GM20000 (cell line): ENCODE measurements at regions not wholly inside any gene's neighbourhood (a gene's known extent, or its start where the extent isn't known, plus 50 kb on each side); places are given as distances from the start of the nearest gene placed in this dataset.

Source experiments
- DNase-seq: peaks from one replicate; pipeline ENCODE4 v3.0.0; 2012; ENCODE audit warnings: low spot score
- TF ChIP-seq, protein P1 (sequence below): IDR thresholded peaks from 2 replicates; pipeline ENCODE4 v1.5.1; 2012; ENCODE audit warnings: mild to moderate bottlenecking, control low read depth; ENCODE audit errors: extremely low read depth, missing control alignments

DNA sequence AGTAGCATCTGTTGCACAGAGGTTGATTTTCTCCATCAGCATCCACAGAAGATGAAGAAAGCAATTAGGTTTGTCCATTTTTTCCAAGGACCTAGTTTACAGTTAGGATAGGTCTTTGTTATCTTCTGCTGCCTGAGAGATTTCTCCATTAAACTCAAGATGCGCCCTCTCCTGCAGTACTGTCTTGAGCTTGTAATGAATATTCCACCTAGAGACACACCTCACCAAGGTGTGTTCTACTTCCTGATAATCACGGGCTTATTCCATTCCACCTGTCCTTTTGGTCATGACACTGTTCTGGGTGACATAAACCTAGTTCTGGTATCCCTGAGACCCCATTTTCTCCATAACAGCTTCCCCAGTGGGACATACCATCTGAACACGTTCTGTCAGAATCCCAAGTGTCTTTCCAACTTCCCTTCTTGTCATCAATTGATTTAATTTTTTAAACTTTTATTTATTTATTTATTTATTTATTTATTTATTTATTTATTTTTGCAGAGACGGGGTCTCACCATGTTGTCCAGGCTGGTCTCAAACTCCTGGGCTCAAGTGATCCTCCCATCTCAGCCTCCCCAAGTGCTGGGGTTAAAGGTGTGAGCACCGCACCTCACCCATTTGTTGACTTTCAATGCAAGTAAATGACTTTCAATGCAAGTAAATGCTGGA is 75.6 kb upstream of the HS3ST5 start:
- TF ChIP-seq, protein P1, sequence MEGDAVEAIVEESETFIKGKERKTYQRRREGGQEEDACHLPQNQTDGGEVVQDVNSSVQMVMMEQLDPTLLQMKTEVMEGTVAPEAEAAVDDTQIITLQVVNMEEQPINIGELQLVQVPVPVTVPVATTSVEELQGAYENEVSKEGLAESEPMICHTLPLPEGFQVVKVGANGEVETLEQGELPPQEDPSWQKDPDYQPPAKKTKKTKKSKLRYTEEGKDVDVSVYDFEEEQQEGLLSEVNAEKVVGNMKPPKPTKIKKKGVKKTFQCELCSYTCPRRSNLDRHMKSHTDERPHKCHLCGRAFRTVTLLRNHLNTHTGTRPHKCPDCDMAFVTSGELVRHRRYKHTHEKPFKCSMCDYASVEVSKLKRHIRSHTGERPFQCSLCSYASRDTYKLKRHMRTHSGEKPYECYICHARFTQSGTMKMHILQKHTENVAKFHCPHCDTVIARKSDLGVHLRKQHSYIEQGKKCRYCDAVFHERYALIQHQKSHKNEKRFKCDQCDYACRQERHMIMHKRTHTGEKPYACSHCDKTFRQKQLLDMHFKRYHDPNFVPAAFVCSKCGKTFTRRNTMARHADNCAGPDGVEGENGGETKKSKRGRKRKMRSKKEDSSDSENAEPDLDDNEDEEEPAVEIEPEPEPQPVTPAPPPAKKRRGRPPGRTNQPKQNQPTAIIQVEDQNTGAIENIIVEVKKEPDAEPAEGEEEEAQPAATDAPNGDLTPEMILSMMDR: no peak
- no peak for DNase-seq

DNA sequence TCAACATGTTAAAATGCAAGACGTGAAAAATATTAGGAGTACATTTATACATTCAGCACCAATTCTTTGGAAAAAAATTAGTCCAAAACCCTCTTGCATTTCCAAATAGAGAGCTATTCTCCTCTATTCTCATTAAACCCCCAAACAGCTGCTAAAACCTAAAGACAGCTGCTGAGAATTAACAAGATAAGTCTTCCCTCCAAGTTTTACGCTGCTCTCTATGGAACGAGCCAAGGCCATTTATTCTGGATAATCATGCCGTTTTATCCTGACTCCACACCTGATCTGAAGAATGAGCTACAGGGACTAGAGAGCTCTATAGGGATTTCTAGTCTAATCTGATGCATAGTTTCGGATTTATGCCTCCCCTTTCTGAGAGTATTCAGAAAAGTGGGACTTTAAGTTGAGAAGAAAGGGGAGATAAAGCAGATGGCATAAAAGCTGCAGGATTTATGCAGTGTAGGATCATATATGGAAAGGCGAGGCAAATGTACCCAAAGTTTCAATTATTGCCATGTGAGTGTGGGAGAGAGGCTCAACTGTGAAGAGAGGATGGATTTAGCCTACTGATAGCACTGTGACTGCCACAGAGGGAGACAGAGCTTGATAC is 64.7 kb upstream of the HS3ST5 start:
- no peak for DNase-seq
- TF ChIP-seq, protein P1: no peak

DNA sequence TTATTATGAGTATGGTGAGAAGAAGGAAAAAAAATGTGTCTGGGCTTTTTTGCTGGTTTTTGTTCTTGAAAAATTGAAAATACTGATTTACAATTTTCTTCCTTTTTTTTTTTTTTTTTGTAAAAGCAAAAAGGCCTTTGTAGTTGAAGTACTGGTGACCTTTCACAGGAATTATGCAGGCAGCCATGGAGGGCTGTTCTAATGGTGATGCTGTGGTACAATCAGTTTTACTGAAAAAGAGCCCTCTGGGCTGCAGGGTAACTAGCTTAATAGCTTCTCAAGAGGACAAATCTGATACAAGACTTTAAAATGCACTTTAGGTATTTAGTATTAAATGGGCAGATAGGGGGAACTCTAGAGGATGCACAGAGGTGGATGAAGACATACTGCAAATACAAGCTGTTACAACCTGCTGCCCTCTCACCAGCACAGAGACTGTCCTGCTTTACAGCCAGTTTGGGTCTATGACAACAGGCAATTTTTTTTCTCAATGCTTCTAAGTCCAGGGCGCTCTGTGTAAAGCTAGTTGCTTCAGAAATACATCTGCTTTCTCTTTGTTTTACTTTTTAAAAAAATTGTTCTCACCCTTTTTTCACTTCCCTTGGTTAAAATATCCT is 61.6 kb upstream of the HS3ST5 start:
- TF ChIP-seq, protein P1: no peak
- DNase-seq: no peak

DNA sequence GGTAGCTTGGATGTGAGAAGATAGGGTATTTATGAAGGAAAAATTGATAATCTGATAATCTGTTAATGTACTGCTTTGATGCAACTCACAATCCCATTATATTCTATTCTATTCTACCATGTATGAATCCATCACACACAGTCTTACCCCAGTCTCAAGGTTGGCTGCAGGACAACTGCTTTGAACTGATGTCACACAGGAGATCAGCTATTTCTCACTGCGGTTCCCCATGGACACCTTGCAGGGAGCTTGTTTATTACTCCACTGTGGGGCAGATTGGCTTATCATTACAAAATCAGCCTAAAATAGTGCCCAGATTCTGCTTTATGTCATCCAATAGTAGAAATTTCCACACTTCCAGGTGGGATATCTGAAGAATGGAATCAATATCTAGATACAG is 61.0 kb upstream of the HS3ST5 start:
- TF ChIP-seq, protein P1: no peak
- no peak for DNase-seq

DNA sequence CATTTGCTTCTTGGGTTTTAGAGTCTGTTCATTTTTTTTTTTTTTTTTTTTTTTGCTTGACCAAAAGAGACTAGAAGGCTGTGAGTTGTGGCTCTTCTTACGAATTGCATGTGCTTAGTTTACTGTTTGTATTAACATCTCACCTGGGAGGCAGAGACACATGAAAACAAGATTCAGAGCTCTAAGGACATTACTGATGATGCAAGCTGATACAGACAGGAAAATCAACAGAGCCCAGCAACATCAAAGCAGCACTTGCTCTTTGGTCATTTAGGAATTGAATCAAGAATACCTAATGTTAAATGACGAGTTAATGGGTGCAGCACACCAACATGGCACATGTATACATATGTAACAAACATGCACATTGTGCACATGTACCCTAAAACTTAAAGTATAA is 55.7 kb upstream of the HS3ST5 start:
- DNase-seq: no peak
- TF ChIP-seq, protein P1: no peak
